PFSK-1 (cell line): ENCODE measurements at regions not wholly inside any gene's neighbourhood (a gene's known extent, or its start where the extent isn't known, plus 50 kb on each side); places are given as distances from the start of the nearest gene placed in this dataset.

ENCODE experiments used
- FOXP2 ChIP-seq: optimal IDR thresholded peaks from 2 replicates; pipeline ENCODE3; 2011; ENCODE audit warnings: borderline replicate concordance, control low read depth, inconsistent platforms; ENCODE audit not compliant: insufficient read depth; ENCODE audit errors: extremely low read length, extremely low read depth
- POLR2AphosphoS5 ChIP-seq: IDR thresholded peaks from 2 replicates; pipeline ENCODE4 v1.6.1; 2012; ENCODE audit warnings: low read depth, mild to moderate bottlenecking, control low read depth, low read length, moderate library complexity
- REST ChIP-seq, 2 experiments: IDR thresholded peaks; 2 replicates each; pipeline versions ENCODE4 v1.6.1 to v1.8.0; 2011 to 2012; ENCODE audit warnings: low read depth in 2 of 2, low read length in 2 of 2, control low read depth in 1 of 2, inconsistent platforms in 1 of 2, mild to moderate bottlenecking in 1 of 2, moderate library complexity in 1 of 2; ENCODE audit not compliant: insufficient read depth in 1 of 2
- SIN3A ChIP-seq: IDR thresholded peaks from 2 replicates; pipeline ENCODE4 v1.6.1; 2012; ENCODE audit warnings: mild to moderate bottlenecking, low read length, moderate library complexity, borderline replicate concordance; ENCODE audit not compliant: insufficient read depth
- TAF1 ChIP-seq: IDR thresholded peaks from 2 replicates; pipeline ENCODE4 v1.6.1; 2012; ENCODE audit warnings: low read length, control low read depth, borderline replicate concordance; ENCODE audit not compliant: insufficient read depth

- TF ChIP-seq TAF1 (no peak), REST (IDR thresholded peaks at IDR 0.05; ENCODE audit: insufficient read depth in 1 of 2, low read depth in 2 of 2, low read length in 2 of 2) (no peak), SIN3A (no peak), FOXP2 (no peak), POLR2AphosphoS5 (no peak)
Measured at GRCh38 chr5:118069452-118069851, 918.9 kb downstream of the DTWD2 start.

GRCh38 chr5:118068886-118069285 is 919.5 kb downstream of the DTWD2 start:
- TF ChIP-seq SIN3A = no peak
- no peak for TF ChIP-seq POLR2AphosphoS5
- no peak for TF ChIP-seq FOXP2
- no peak for TF ChIP-seq REST (IDR thresholded peaks at IDR 0.05; ENCODE audit: insufficient read depth in 1 of 2, low read depth in 2 of 2, low read length in 2 of 2)
- no peak for TF ChIP-seq TAF1

- TF ChIP-seq TAF1 = no peak
- no peak for TF ChIP-seq REST (IDR thresholded peaks at IDR 0.05; ENCODE audit: insufficient read depth in 1 of 2, low read depth in 2 of 2, low read length in 2 of 2)
- TF ChIP-seq POLR2AphosphoS5 = no peak
- no peak for TF ChIP-seq FOXP2
- TF ChIP-seq SIN3A = no peak
Measured at GRCh38 chr5:118060833-118061232, 927.5 kb downstream of the DTWD2 start.

- TF ChIP-seq SIN3A (no peak), REST (IDR thresholded peaks at IDR 0.05; ENCODE audit: insufficient read depth in 1 of 2, low read depth in 2 of 2, low read length in 2 of 2) (no peak), POLR2AphosphoS5 (no peak), FOXP2 (no peak), TAF1 (no peak)
Measured at GRCh38 chr5:118052503-118052902, 935.8 kb downstream of the DTWD2 start.

- TF ChIP-seq REST (IDR thresholded peaks at IDR 0.05; ENCODE audit: insufficient read depth in 1 of 2, low read depth in 2 of 2, low read length in 2 of 2) (no peak), FOXP2 (no peak), SIN3A (no peak), TAF1 (no peak)
Measured at GRCh38 chr5:118044169-118044568, 944.2 kb downstream of the DTWD2 start.
